ENCODE measurements at regions not wholly inside any gene's neighbourhood (a gene's known extent, or its start where the extent isn't known, plus 50 kb on each side); places are given as distances from the start of the nearest gene placed in this dataset.

GRCh38 chr7:41777894-41778596 is 75.2 kb upstream of the INHBA start:
- DNase-seq (ENCODE audit: low read depth, low spot score), result no peak
- no peaks in the 10 kb centered on the region for H3K36me3 ChIP-seq (ENCODE audit: insufficient read depth, low read length)
- H3K9ac ChIP-seq (ENCODE audit: insufficient read length), result no peak overlapping the region
- no peak overlapping the region for H3K4me3 ChIP-seq
- TF ChIP-seq EZH2 (IDR thresholded peaks at IDR 0.05) (no peak), POLR2AphosphoS5 (IDR thresholded peaks at IDR 0.05; ENCODE audit: borderline replicate concordance, low read depth, low read length) (no peak), FOXP2 (optimal IDR thresholded peaks at IDR 0.05; ENCODE audit: control extremely low read depth, extremely low read length, insufficient read depth) (no peak)
- H3K27ac ChIP-seq, result no peak overlapping the region
- H3K9me3 ChIP-seq (ENCODE audit: low read depth, low read length), result no peaks in the 10 kb centered on the region

- Histone ChIP-seq H3K27ac (no peak overlapping the region), H3K4me3 (no peak overlapping the region), H3K9ac (ENCODE audit: insufficient read length) (no peak overlapping the region), H3K36me3 (ENCODE audit: insufficient read depth, low read length) (no peaks in the 10 kb centered on the region), H3K9me3 (ENCODE audit: low read depth, low read length) (no peaks in the 10 kb centered on the region)
- no peak for DNase-seq (ENCODE audit: low read depth, low spot score)
- TF ChIP-seq POLR2AphosphoS5 (IDR thresholded peaks at IDR 0.05; ENCODE audit: borderline replicate concordance, low read depth, low read length) (no peak), EZH2 (IDR thresholded peaks at IDR 0.05) (no peak), FOXP2 (optimal IDR thresholded peaks at IDR 0.05; ENCODE audit: control extremely low read depth, extremely low read length, insufficient read depth) (no peak)
These were observed 72.1 kb upstream of the INHBA start for GRCh38 chr7:41774966-41775365.

GRCh38 chr7:41773756-41774155 is 70.9 kb upstream of the INHBA start:
- no peak for TF ChIP-seq POLR2AphosphoS5 (IDR thresholded peaks at IDR 0.05; ENCODE audit: borderline replicate concordance, low read depth, low read length)
- no peak for TF ChIP-seq FOXP2 (optimal IDR thresholded peaks at IDR 0.05; ENCODE audit: control extremely low read depth, extremely low read length, insufficient read depth)
- TF ChIP-seq EZH2 (IDR thresholded peaks at IDR 0.05), result no peak
- Histone ChIP-seq H3K4me3 (no peak overlapping the region), H3K9ac (ENCODE audit: insufficient read length) (no peak overlapping the region), H3K27ac (no peak overlapping the region), H3K9me3 (ENCODE audit: low read depth, low read length) (no peaks in the 10 kb centered on the region), H3K36me3 (ENCODE audit: insufficient read depth, low read length) (no peaks in the 10 kb centered on the region)
- DNase-seq (ENCODE audit: low read depth, low spot score), result no peak

GRCh38 chr7:41771717-41772116 is 68.8 kb upstream of the INHBA start:
- no peak overlapping the region for H3K27ac ChIP-seq
- no peaks in the 10 kb centered on the region for H3K36me3 ChIP-seq (ENCODE audit: insufficient read depth, low read length)
- no peaks in the 10 kb centered on the region for H3K9me3 ChIP-seq (ENCODE audit: low read depth, low read length)
- TF ChIP-seq FOXP2 (optimal IDR thresholded peaks at IDR 0.05; ENCODE audit: control extremely low read depth, extremely low read length, insufficient read depth), result no peak
- TF ChIP-seq POLR2AphosphoS5 (IDR thresholded peaks at IDR 0.05; ENCODE audit: borderline replicate concordance, low read depth, low read length), result no peak
- TF ChIP-seq EZH2 (IDR thresholded peaks at IDR 0.05), result no peak
- H3K9ac ChIP-seq (ENCODE audit: insufficient read length), result no peak overlapping the region
- no peak for DNase-seq (ENCODE audit: low read depth, low spot score)
- H3K4me3 ChIP-seq, result no peak overlapping the region

- Histone ChIP-seq H3K9me3 (ENCODE audit: low read depth, low read length) (no peaks in the 10 kb centered on the region), H3K36me3 (ENCODE audit: insufficient read depth, low read length) (no peaks in the 10 kb centered on the region), H3K27ac (no peak overlapping the region), H3K9ac (ENCODE audit: insufficient read length) (no peak overlapping the region), H3K4me3 (no peak overlapping the region)
- TF ChIP-seq FOXP2 (optimal IDR thresholded peaks at IDR 0.05; ENCODE audit: control extremely low read depth, extremely low read length, insufficient read depth) (no peak), POLR2AphosphoS5 (IDR thresholded peaks at IDR 0.05; ENCODE audit: borderline replicate concordance, low read depth, low read length) (no peak), EZH2 (IDR thresholded peaks at IDR 0.05) (no peak)
- DNase-seq (ENCODE audit: low read depth, low spot score), result no peak
These were observed 66.3 kb upstream of the INHBA start for GRCh38 chr7:41769162-41769561.

- Histone ChIP-seq H3K4me3 (no peak overlapping the region), H3K27ac (no peak overlapping the region), H3K9me3 (ENCODE audit: low read depth, low read length) (no peaks in the 10 kb centered on the region), H3K9ac (ENCODE audit: insufficient read length) (no peak overlapping the region), H3K36me3 (ENCODE audit: insufficient read depth, low read length) (no peaks in the 10 kb centered on the region)
- no peak for DNase-seq (ENCODE audit: low read depth, low spot score)
- no peak for TF ChIP-seq POLR2AphosphoS5 (IDR thresholded peaks at IDR 0.05; ENCODE audit: borderline replicate concordance, low read depth, low read length)
- TF ChIP-seq EZH2 (IDR thresholded peaks at IDR 0.05), result no peak
These were observed 60.7 kb upstream of the INHBA start for GRCh38 chr7:41763626-41764025.

GRCh38 chr7:41762641-41763040 is 59.8 kb upstream of the INHBA start:
- Histone ChIP-seq H3K9me3 (ENCODE audit: low read depth, low read length) (no peaks in the 10 kb centered on the region), H3K4me3 (no peak overlapping the region), H3K27ac (no peak overlapping the region), H3K36me3 (ENCODE audit: insufficient read depth, low read length) (no peaks in the 10 kb centered on the region), H3K9ac (ENCODE audit: insufficient read length) (no peak overlapping the region)
- no peak for DNase-seq (ENCODE audit: low read depth, low spot score)
- TF ChIP-seq FOXP2 (optimal IDR thresholded peaks at IDR 0.05; ENCODE audit: control extremely low read depth, extremely low read length, insufficient read depth), result no peak
- no peak for TF ChIP-seq EZH2 (IDR thresholded peaks at IDR 0.05)
- no peak for TF ChIP-seq POLR2AphosphoS5 (IDR thresholded peaks at IDR 0.05; ENCODE audit: borderline replicate concordance, low read depth, low read length)

- Histone ChIP-seq H3K27ac (no peak overlapping the region), H3K4me3 (no peak overlapping the region), H3K9me3 (ENCODE audit: low read depth, low read length) (peaks cover 5% of the 10 kb centered on the region; the same call in 1 of the 2 replicates), H3K9ac (ENCODE audit: insufficient read length) (no peak overlapping the region), H3K36me3 (ENCODE audit: insufficient read depth, low read length) (no peaks in the 10 kb centered on the region)
- no peak for TF ChIP-seq POLR2AphosphoS5 (IDR thresholded peaks at IDR 0.05; ENCODE audit: borderline replicate concordance, low read depth, low read length)
- no peak for TF ChIP-seq FOXP2 (optimal IDR thresholded peaks at IDR 0.05; ENCODE audit: control extremely low read depth, extremely low read length, insufficient read depth)
- TF ChIP-seq EZH2 (IDR thresholded peaks at IDR 0.05), result no peak
- DNase-seq (ENCODE audit: low read depth, low spot score), result no peak
These were observed 57.4 kb upstream of the INHBA start for GRCh38 chr7:41760293-41760692.

- peaks cover 5% of the 10 kb centered on the region; the same call in 1 of the 2 replicates for H3K9me3 ChIP-seq (ENCODE audit: low read depth, low read length)
- no peak overlapping the region for H3K9ac ChIP-seq (ENCODE audit: insufficient read length)
- no peaks in the 10 kb centered on the region for H3K36me3 ChIP-seq (ENCODE audit: insufficient read depth, low read length)
- H3K4me3 ChIP-seq, result no peak overlapping the region
- TF ChIP-seq EZH2 (IDR thresholded peaks at IDR 0.05) (no peak), FOXP2 (optimal IDR thresholded peaks at IDR 0.05; ENCODE audit: control extremely low read depth, extremely low read length, insufficient read depth) (no peak)
- no peak for DNase-seq (ENCODE audit: low read depth, low spot score)
- H3K27ac ChIP-seq, result no peak overlapping the region
These were observed 55.4 kb upstream of the INHBA start for GRCh38 chr7:41758321-41758720.

Data from SK-N-MC (cell line).